Smooth muscle cell (in vitro differentiated cells): ENCODE measurements at regions not wholly inside any gene's neighbourhood (a gene's known extent, or its start where the extent isn't known, plus 50 kb on each side); places are given as distances from the start of the nearest gene placed in this dataset.
"Not testable (repeated sequence)": the region's sequence is repeated elsewhere in the genome, so short reads cannot be mapped to it uniquely, and the experiment has no call there.

Experiments used
- DNase-seq: peaks from one replicate; lab custom pipeline; 2025; ENCODE audit not compliant: unreplicated experiment; lab: John Stamatoyannopoulos, UW
- H2AFZ ChIP-seq: fragments of 200-600 bp; sonication (generic); 2 replicates; pipeline ENCODE4 v1.6.0; 2016; ENCODE audit warnings: antibody characterized with exemption, low read depth, mild to moderate bottlenecking
- H3F3A ChIP-seq: fragments of 200-600 bp; sonication (generic); 2 replicates; pipeline ENCODE4 v1.6.0; 2017; ENCODE audit warnings: antibody characterized with exemption, low read depth
- H3K27ac ChIP-seq: fragments of 200-600 bp; sonication (generic); 2 replicates; pipeline ENCODE4 v1.5.1; 2016; ENCODE audit warnings: low read depth, mild to moderate bottlenecking
- H3K27me3 ChIP-seq: fragments of 200-600 bp; sonication (generic); 2 replicates; pipeline ENCODE4 v1.6.1; 2016; ENCODE audit warnings: low read depth, mild to moderate bottlenecking
- H3K36me3 ChIP-seq: fragments of 200-600 bp; sonication (generic); 2 replicates; pipeline ENCODE4 v1.5.1; 2016; ENCODE audit warnings: low read depth
- H3K4me1 ChIP-seq: fragments of 200-600 bp; sonication (generic); 2 replicates; pipeline ENCODE4 v1.5.1; 2016; ENCODE audit warnings: low read depth
- H3K4me2 ChIP-seq: fragments of 200-600 bp; sonication (generic); 2 replicates; pipeline ENCODE4 v1.6.0; 2016; ENCODE audit warnings: mild to moderate bottlenecking
- H3K4me3 ChIP-seq: fragments of 200-600 bp; sonication (generic); 2 replicates; pipeline ENCODE4 v1.5.1; 2016; ENCODE audit warnings: mild to moderate bottlenecking
- H3K79me2 ChIP-seq: fragments of 200-600 bp; sonication (generic); 2 replicates; pipeline ENCODE4 v1.6.0; 2016; ENCODE audit warnings: low read depth, mild to moderate bottlenecking
- H3K9ac ChIP-seq: fragments of 200-600 bp; sonication (generic); 2 replicates; pipeline ENCODE4 v1.6.0; 2016; ENCODE audit warnings: low read depth
- H3K9me3 ChIP-seq: fragments of 200-600 bp; sonication (generic); replicated peaks from 2 replicates; pipeline ENCODE4 v1.5.1; 2016; ENCODE audit warnings: low read depth
- H4K20me1 ChIP-seq: fragments of 200-600 bp; sonication (generic); 2 replicates; pipeline ENCODE4 v1.6.0; 2016; ENCODE audit warnings: low read depth
- CTCF ChIP-seq: fragments of 200-600 bp; sonication (generic); IDR thresholded peaks from 2 replicates; pipeline ENCODE4 v1.5.1; 2017; ENCODE audit warnings: borderline replicate concordance, mild to moderate bottlenecking, antibody characterized with exemption; ENCODE audit not compliant: insufficient read depth, poor library complexity, severe bottlenecking
- WGBS: methylation state at CpG from one replicate; pipeline ENCODE4 v1.1.7; 2016; ENCODE audit warnings: low lambda C conversion rate; 5-methylcytosine and 5-hydroxymethylcytosine counted together

GRCh38 chr15:20420710-20421109, 120.9 kb downstream of the GOLGA6L6 start:
- WGBS = 28% methylated on average over 2 of the region's 2 CpGs
- H3K4me2 ChIP-seq, DNase-seq, H3K79me2 ChIP-seq, H3K9ac ChIP-seq, H3K36me3 ChIP-seq, H3F3A ChIP-seq, H3K27me3 ChIP-seq, H3K4me3 ChIP-seq, H2AFZ ChIP-seq, H3K4me1 ChIP-seq, H4K20me1 ChIP-seq, H3K27ac ChIP-seq: not testable (repeated sequence)
- H3K9me3 ChIP-seq = peaks cover 53% of the 10 kb centered on the region

GRCh38 chr15:20416618-20417017, 125.0 kb downstream of the GOLGA6L6 start:
- H3K27ac ChIP-seq, H3K4me1 ChIP-seq, H3K27me3 ChIP-seq, H3K79me2 ChIP-seq, H3K4me2 ChIP-seq, H3K9ac ChIP-seq, H2AFZ ChIP-seq, H4K20me1 ChIP-seq, H3K4me3 ChIP-seq, H3F3A ChIP-seq, H3K36me3 ChIP-seq, DNase-seq: not testable (repeated sequence)
- peaks cover 51% of the 10 kb centered on the region for H3K9me3 ChIP-seq
- 64% methylated on average over 7 of the region's 7 CpGs for WGBS

GRCh38 chr15:20409667-20410198, 131.9 kb downstream of the GOLGA6L6 start:
- not testable (repeated sequence) for H4K20me1 ChIP-seq, H3K9ac ChIP-seq

GRCh38 chr15:20409247-20409646, 132.4 kb downstream of the GOLGA6L6 start:
- no peak for DNase-seq
- no peak overlapping the region for H3K9ac ChIP-seq
- 66% methylated on average over 1 of the region's 1 CpG for WGBS

More at GRCh38 chr15:20409667-20410198, 131.9 kb downstream of the GOLGA6L6 start:
- not testable (repeated sequence) for H3K4me3 ChIP-seq, H3K36me3 ChIP-seq, H3K4me2 ChIP-seq, H3K79me2 ChIP-seq, DNase-seq, H3F3A ChIP-seq, H2AFZ ChIP-seq, H3K27me3 ChIP-seq, H3K27ac ChIP-seq, H3K4me1 ChIP-seq
- H3K9me3 ChIP-seq = peaks cover 65% of the 10 kb centered on the region
- WGBS = 81% methylated on average over 4 of the region's 4 CpGs

GRCh38 chr15:20407553-20407952, 134.0 kb downstream of the GOLGA6L6 start:
- Histone ChIP-seq H3K9me3 (peaks cover 69% of the 10 kb centered on the region), H3F3A (no peaks in the 10 kb centered on the region), H3K36me3 (no peaks in the 10 kb centered on the region), H3K9ac (no peak overlapping the region), H3K4me2 (no peak overlapping the region), H3K79me2 (no peaks in the 10 kb centered on the region), H3K4me1 (no peaks in the 10 kb centered on the region), H4K20me1 (no peaks in the 10 kb centered on the region), H3K27ac (no peak overlapping the region), H3K4me3 (no peak overlapping the region), H3K27me3 (no peaks in the 10 kb centered on the region), H2AFZ (no peak overlapping the region)
- no peak for DNase-seq
- TF ChIP-seq CTCF = no peak
- WGBS = 49% methylated on average over 6 of the region's 6 CpGs

More at GRCh38 chr15:20409247-20409646, 132.4 kb downstream of the GOLGA6L6 start:
- Histone ChIP-seq H4K20me1 (no peaks in the 10 kb centered on the region), H3K27me3 (no peaks in the 10 kb centered on the region), H3F3A (no peaks in the 10 kb centered on the region), H3K4me2 (no peak overlapping the region), H2AFZ (no peak overlapping the region), H3K27ac (no peak overlapping the region), H3K4me3 (no peak overlapping the region), H3K79me2 (no peaks in the 10 kb centered on the region), H3K9me3 (peaks cover 67% of the 10 kb centered on the region), H3K36me3 (no peaks in the 10 kb centered on the region), H3K4me1 (no peaks in the 10 kb centered on the region)
- TF ChIP-seq CTCF = no peak

GRCh38 chr15:20404571-20404970, 137.0 kb downstream of the GOLGA6L6 start:
- H2AFZ ChIP-seq, H3K9ac ChIP-seq, DNase-seq, H3K4me1 ChIP-seq, H3K36me3 ChIP-seq, H3K4me3 ChIP-seq, H3K79me2 ChIP-seq, H3F3A ChIP-seq, H3K27ac ChIP-seq, H3K27me3 ChIP-seq, H4K20me1 ChIP-seq, H3K4me2 ChIP-seq: not testable (repeated sequence)
- H3K9me3 ChIP-seq = peaks cover 67% of the 10 kb centered on the region
- WGBS = 47% methylated on average over 1 of the region's 1 CpG

- H3F3A ChIP-seq, H3K79me2 ChIP-seq, H3K27ac ChIP-seq, H2AFZ ChIP-seq, DNase-seq, H3K27me3 ChIP-seq, H3K4me1 ChIP-seq, H4K20me1 ChIP-seq, H3K4me3 ChIP-seq, H3K9ac ChIP-seq, H3K4me2 ChIP-seq, H3K36me3 ChIP-seq: not testable (repeated sequence)
- 73% methylated on average over 3 of the region's 3 CpGs for WGBS
- peaks cover 58% of the 10 kb centered on the region for H3K9me3 ChIP-seq
These were observed 139.0 kb downstream of the GOLGA6L6 start for GRCh38 chr15:20402586-20402985.
